ENCODE measurements at regions not wholly inside any gene's neighbourhood (a gene's known extent, or its start where the extent isn't known, plus 50 kb on each side); places are given as distances from the start of the nearest gene placed in this dataset.

- TF ChIP-seq CTCF (IDR thresholded peaks at IDR 0.05): no peak
- peaks cover 23% of the 10 kb centered on the region for H3K27me3 ChIP-seq
Measured at GRCh38 chr12:3362737-3363136, 128.3 kb upstream of the PRMT8 start.

GRCh38 chr12:3363608-3364007, 127.4 kb upstream of the PRMT8 start:
- Histone ChIP-seq H3K27me3 (peaks cover 23% of the 10 kb centered on the region), H3K4me1 (no peaks in the 10 kb centered on the region)
- DNase-seq: no peak

More at GRCh38 chr12:3362737-3363136, 128.3 kb upstream of the PRMT8 start:
- Histone ChIP-seq H3K4me1 (no peaks in the 10 kb centered on the region), H3K27ac (no peak overlapping the region), H3K9ac (ENCODE audit: low read depth in 2 of 2, low read length in 2 of 2) (no peak overlapping the region), H3K4me3 (no peak overlapping the region), H3K9me3 (no peaks in the 10 kb centered on the region), H3K36me3 (no peaks in the 10 kb centered on the region)
- no peak for DNase-seq
- intact Hi-C loops (cut with DNase I): no loop called here

GRCh38 chr12:3364226-3364625, 126.8 kb upstream of the PRMT8 start:
- H3K27ac ChIP-seq: no peak overlapping the region
- peaks cover 23% of the 10 kb centered on the region for H3K27me3 ChIP-seq
- no peak overlapping the region for H3K9ac ChIP-seq (ENCODE audit: low read depth in 2 of 2, low read length in 2 of 2)
- DNase-seq: no peak
- intact Hi-C loops (cut with DNase I): no loop called here
- no peaks in the 10 kb centered on the region for H3K36me3 ChIP-seq
- TF ChIP-seq CTCF (IDR thresholded peaks at IDR 0.05): no peak
- no peak overlapping the region for H3K4me3 ChIP-seq
- H3K4me1 ChIP-seq: no peaks in the 10 kb centered on the region
- H3K9me3 ChIP-seq: no peaks in the 10 kb centered on the region

More at GRCh38 chr12:3363608-3364007, 127.4 kb upstream of the PRMT8 start:
- Histone ChIP-seq H3K9me3 (no peaks in the 10 kb centered on the region), H3K9ac (ENCODE audit: low read depth in 2 of 2, low read length in 2 of 2) (no peak overlapping the region), H3K4me3 (no peak overlapping the region), H3K27ac (no peak overlapping the region), H3K36me3 (no peaks in the 10 kb centered on the region)
- intact Hi-C loops (cut with DNase I): no loop called here
- TF ChIP-seq CTCF (IDR thresholded peaks at IDR 0.05): no peak

DNA sequence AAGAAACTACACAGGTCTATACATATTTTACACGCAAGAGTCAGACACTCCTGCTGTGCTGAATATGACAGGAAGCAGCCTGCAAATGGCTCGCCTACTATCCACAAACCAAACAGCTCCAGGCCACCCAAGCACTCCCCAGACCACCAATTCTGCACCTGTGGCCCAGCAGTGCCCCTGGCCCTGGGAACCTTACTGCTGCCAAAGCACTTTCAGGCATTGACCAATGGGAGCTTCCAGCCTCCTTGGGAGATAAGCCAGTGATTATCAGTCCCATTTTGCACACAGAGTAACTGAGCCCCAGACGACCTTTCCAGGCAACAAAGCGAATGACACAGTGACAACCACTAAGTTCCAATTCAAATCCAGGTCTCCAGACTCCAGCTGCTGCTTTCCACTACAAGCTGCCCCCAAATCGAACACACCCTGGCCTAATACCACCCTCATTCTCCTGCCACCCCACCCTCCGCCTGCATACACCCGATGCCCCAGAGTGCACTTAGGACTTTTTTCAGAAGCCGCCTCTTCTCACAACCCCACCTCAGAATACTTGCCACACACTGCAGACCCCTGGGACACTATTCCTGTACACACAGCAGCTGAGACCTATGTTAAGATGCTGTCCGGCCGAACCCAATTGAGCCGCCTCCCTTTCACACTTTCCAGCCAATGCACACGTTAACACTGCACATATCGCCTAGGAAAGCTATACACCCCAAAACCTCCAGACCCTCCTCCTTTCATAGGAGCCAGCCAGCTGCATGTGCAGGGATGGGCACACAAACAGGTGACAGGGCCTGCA, 126.1 kb upstream of the PRMT8 start:
- no peak overlapping the region for H3K4me3 ChIP-seq
- no peak overlapping the region for H3K9ac ChIP-seq (ENCODE audit: low read depth in 2 of 2, low read length in 2 of 2)

More for the DNA sequence above, 126.1 kb upstream of the PRMT8 start:
- Histone ChIP-seq H3K27ac (no peak overlapping the region), H3K9me3 (no peaks in the 10 kb centered on the region), H3K27me3 (peaks cover 23% of the 10 kb centered on the region), H3K4me1 (no peaks in the 10 kb centered on the region), H3K36me3 (no peaks in the 10 kb centered on the region)
- intact Hi-C loops (cut with DNase I): no loop called here
- DNase-seq: no peak
- TF ChIP-seq CTCF (IDR thresholded peaks at IDR 0.05): no peak

Measured in colonic mucosa (tissue), 4 donors.